PC-9 (cell line): ENCODE measurements at regions not wholly inside any gene's neighbourhood (a gene's known extent, or its start where the extent isn't known, plus 50 kb on each side); places are given as distances from the start of the nearest gene placed in this dataset.

Experiments used
- BruUV-seq: library from RNA; stranded (reverse); fragments of 400-500 nt; replicated peaks from 2 replicates; lab custom pipeline; 2021; lab: Mats Ljungman, UMichigan
- CTCF ChIA-PET: fragments of 300-600 bp; sonication (Branson Sonifier 250); formaldehyde crosslinking; loops from one replicate; lab custom pipeline; 2022; ENCODE audit warnings: antibody characterized with exemption; lab: Charles Lee
- POLR2A ChIA-PET: fragments of 300-600 bp; sonication (Branson Sonifier 250); formaldehyde crosslinking; loops from one replicate; lab custom pipeline; 2022; ENCODE audit warnings: antibody characterized with exemption; ENCODE audit not compliant: unreplicated experiment; lab: Charles Lee
- DNase-seq, 2 experiments: peaks; one replicate each; pipeline versions ENCODE4 v3.0.0 to v3.0.0-alpha.2; 2015 to 2022; ENCODE audit warnings: mixed read lengths in 1 of 2
- H2AFZ ChIP-seq: fragments of 200-600 bp; sonication (generic); 2 replicates; pipeline ENCODE4 v1.8.1; 2017; ENCODE audit warnings: antibody characterized with exemption
- H3F3A ChIP-seq: fragments of 200-600 bp; sonication (generic); 2 replicates; pipeline ENCODE4 v1.8.1; 2017; ENCODE audit warnings: antibody characterized with exemption, mild to moderate bottlenecking, low read depth; ENCODE audit not compliant: insufficient read depth
- H3K27ac ChIP-seq: fragments of 200-600 bp; sonication (generic); 2 replicates; pipeline ENCODE4 v1.6.1; 2016; ENCODE audit warnings: mixed run types
- H3K27me3 ChIP-seq: fragments of 200-600 bp; sonication (generic); 2 replicates; pipeline ENCODE4 v1.6.1; 2016; ENCODE audit warnings: low read depth, mixed run types; ENCODE audit not compliant: insufficient read depth
- H3K36me3 ChIP-seq: fragments of 200-600 bp; sonication (generic); 2 replicates; pipeline ENCODE4 v1.6.1; 2016; ENCODE audit warnings: low read depth, mixed run types
- H3K4me1 ChIP-seq: fragments of 200-600 bp; sonication (generic); replicated peaks from 2 replicates; pipeline ENCODE4 v1.6.1; 2016; ENCODE audit warnings: mixed run types; ENCODE audit not compliant: insufficient read depth
- H3K4me2 ChIP-seq: fragments of 200-600 bp; sonication (generic); 2 replicates; pipeline ENCODE4 v1.6.1; 2017; ENCODE audit warnings: mixed run types
- H3K4me3 ChIP-seq: fragments of 200-600 bp; sonication (generic); 2 replicates; pipeline ENCODE4 v1.6.1; 2016; ENCODE audit warnings: mixed run types
- H3K79me2 ChIP-seq: fragments of 200-600 bp; sonication (generic); 2 replicates; pipeline ENCODE4 v1.6.1; 2017; ENCODE audit warnings: low read depth, mixed run types
- H3K9me2 ChIP-seq: fragments of 200-600 bp; sonication (generic); 2 replicates; pipeline ENCODE4 v1.8.1; 2017; ENCODE audit warnings: mild to moderate bottlenecking; ENCODE audit not compliant: insufficient read depth
- H3K9me3 ChIP-seq: fragments of 200-600 bp; sonication (generic); 2 replicates; pipeline ENCODE4 v1.8.1; 2016; ENCODE audit warnings: low read depth; ENCODE audit not compliant: insufficient read depth
- H4K20me1 ChIP-seq: fragments of 200-600 bp; sonication (generic); 2 replicates; pipeline ENCODE4 v1.8.1; 2017; ENCODE audit not compliant: insufficient read depth
- EZH2 ChIP-seq: fragments of 200-600 bp; sonication (generic); IDR thresholded peaks from 2 replicates; pipeline ENCODE4 v1.8.0; 2017; ENCODE audit warnings: antibody characterized with exemption, low read depth
- intact Hi-C: fragments of 100-400 bp; cut with micrococcal nuclease; formaldehyde crosslinking; loops from one replicate; pipeline ENCODE4 v1.10.0; 2022; ENCODE audit not compliant: unreplicated experiment
- TF ChIP-seq, protein P1 (sequence below): fragments of 200-600 bp; sonication (generic); conservative IDR thresholded peaks from 2 replicates; pipeline ENCODE4 v1.6.1; 2017; ENCODE audit warnings: mixed run types, antibody characterized with exemption, mild to moderate bottlenecking, moderate library complexity

DNA sequence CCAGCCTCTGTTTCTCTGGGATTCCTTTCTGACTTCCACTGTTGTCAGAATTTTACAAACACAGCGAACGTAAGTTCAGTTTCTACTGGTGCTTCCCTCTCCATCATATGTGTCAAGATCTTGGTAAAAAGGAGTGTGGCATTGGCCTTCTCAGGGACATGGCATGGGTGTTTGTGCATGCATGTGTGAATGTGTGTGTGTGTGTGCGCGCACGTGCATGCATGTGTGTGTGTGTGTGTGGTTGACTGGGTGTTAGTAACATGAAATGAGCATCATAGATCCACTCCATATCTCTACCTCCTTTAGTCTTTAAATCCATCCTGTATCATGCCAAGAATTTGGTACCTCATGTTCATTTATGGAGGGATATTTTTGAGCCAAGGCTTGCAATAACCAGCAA, 411.3 kb downstream of the NPHP4 start:
- CTCF ChIA-PET, result no interaction called here
- Histone ChIP-seq H3K79me2 (no peaks in the 10 kb centered on the region), H3K4me1 (no peaks in the 10 kb centered on the region), H2AFZ (no peak overlapping the region), H3K9me2 (no peaks in the 10 kb centered on the region), H3K27ac (no peak overlapping the region), H3K36me3 (no peaks in the 10 kb centered on the region), H3K4me2 (no peak overlapping the region), H3K27me3 (no peaks in the 10 kb centered on the region; the same call in 1 of the 2 replicates), H3F3A (no peaks in the 10 kb centered on the region), H3K9me3 (no peaks in the 10 kb centered on the region), H3K4me3 (no peak overlapping the region), H4K20me1 (no peaks in the 10 kb centered on the region)
- intact Hi-C loops, result no loop called here
- POLR2A ChIA-PET, result no interaction called here
- DNase-seq, result no peak
- BruUV-seq, result no TSS peak
- TF ChIP-seq, protein P1, sequence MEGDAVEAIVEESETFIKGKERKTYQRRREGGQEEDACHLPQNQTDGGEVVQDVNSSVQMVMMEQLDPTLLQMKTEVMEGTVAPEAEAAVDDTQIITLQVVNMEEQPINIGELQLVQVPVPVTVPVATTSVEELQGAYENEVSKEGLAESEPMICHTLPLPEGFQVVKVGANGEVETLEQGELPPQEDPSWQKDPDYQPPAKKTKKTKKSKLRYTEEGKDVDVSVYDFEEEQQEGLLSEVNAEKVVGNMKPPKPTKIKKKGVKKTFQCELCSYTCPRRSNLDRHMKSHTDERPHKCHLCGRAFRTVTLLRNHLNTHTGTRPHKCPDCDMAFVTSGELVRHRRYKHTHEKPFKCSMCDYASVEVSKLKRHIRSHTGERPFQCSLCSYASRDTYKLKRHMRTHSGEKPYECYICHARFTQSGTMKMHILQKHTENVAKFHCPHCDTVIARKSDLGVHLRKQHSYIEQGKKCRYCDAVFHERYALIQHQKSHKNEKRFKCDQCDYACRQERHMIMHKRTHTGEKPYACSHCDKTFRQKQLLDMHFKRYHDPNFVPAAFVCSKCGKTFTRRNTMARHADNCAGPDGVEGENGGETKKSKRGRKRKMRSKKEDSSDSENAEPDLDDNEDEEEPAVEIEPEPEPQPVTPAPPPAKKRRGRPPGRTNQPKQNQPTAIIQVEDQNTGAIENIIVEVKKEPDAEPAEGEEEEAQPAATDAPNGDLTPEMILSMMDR, result no peak
- no peak for TF ChIP-seq EZH2

DNA sequence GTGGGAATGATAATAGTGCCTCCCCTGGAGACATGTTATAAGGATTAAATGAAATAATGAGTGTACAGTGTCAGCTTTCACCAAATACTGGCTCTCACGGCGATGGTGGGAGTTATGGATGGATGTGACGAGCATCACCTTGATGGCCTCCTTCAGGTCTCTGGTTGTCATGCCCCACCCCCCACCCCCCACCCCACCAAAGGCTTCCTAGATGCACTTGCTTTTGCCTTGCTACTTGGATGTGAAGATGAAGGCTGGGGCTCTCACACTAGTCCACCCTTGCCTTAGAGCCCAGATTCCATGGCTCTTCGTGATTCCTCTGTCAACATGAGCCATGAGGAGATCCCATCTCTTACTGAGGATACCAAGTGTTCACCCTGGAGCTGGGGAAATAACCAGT, 412.3 kb downstream of the NPHP4 start:
- Histone ChIP-seq H3K4me1 (no peaks in the 10 kb centered on the region), H3K79me2 (no peaks in the 10 kb centered on the region), H3K4me2 (no peak overlapping the region), H3K27me3 (no peaks in the 10 kb centered on the region; the same call in 1 of the 2 replicates), H2AFZ (no peak overlapping the region), H3K9me2 (no peaks in the 10 kb centered on the region), H4K20me1 (no peaks in the 10 kb centered on the region), H3K36me3 (no peaks in the 10 kb centered on the region), H3F3A (no peaks in the 10 kb centered on the region), H3K9me3 (no peaks in the 10 kb centered on the region), H3K4me3 (no peak overlapping the region), H3K27ac (no peak overlapping the region)
- TF ChIP-seq, protein P1, result no peak
- no peak for TF ChIP-seq EZH2
- ChIA-PET CTCF (no interaction called here), POLR2A (no interaction called here)
- intact Hi-C loops, result no loop called here
- no peak for DNase-seq
- no TSS peak for BruUV-seq

DNA sequence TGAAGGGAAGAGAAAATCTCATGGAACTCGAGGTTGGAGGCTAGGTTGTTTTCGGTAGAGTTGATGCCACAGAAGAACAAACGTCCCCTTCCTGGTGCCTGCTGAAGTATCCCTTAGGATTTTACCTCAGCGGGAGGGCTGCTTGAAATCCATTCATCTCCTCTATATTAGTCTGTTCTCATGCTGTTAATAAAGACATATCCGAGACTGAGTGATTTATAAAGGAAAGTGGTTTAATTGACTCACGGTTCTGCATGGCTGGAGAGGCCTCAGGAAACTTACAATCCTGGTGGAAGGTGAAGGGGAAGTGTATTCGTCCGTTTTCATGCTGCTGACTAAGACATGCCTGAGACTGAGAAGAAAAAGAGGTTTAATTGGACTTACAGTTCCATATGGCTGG, 413.5 kb downstream of the NPHP4 start:
- Histone ChIP-seq H2AFZ (no peak overlapping the region), H3K4me3 (no peak overlapping the region), H4K20me1 (no peaks in the 10 kb centered on the region), H3K79me2 (no peaks in the 10 kb centered on the region), H3K9me3 (no peaks in the 10 kb centered on the region), H3K9me2 (no peaks in the 10 kb centered on the region), H3K27ac (no peak overlapping the region), H3K36me3 (no peaks in the 10 kb centered on the region), H3K4me2 (no peak overlapping the region), H3F3A (no peaks in the 10 kb centered on the region), H3K27me3 (no peaks in the 10 kb centered on the region; the same call in 1 of the 2 replicates), H3K4me1 (no peaks in the 10 kb centered on the region)
- no peak for DNase-seq
- intact Hi-C loops, result no loop called here
- ChIA-PET POLR2A (no interaction called here), CTCF (no interaction called here)
- no TSS peak for BruUV-seq
- TF ChIP-seq, protein P1, result no peak
- no peak for TF ChIP-seq EZH2
